ENCODE measurements at regions not wholly inside any gene's neighbourhood (a gene's known extent, or its start where the extent isn't known, plus 50 kb on each side); places are given as distances from the start of the nearest gene placed in this dataset.

GRCh38 chr3:186465508-186465907 is 78.7 kb downstream of the CRYGS start:
- TF ChIP-seq CTCF (IDR thresholded peaks at IDR 0.05; ENCODE audit: borderline replicate concordance, insufficient read depth, low read depth, low read length) = no peak
- H3K4me3 ChIP-seq (ENCODE audit: low read depth, low read length) = no peak overlapping the region

- 0 out of 2 replicates have a peak, but pooled peaks have one; percentile 47 for TF ChIP-seq CTCF (IDR thresholded peaks at IDR 0.05; ENCODE audit: borderline replicate concordance, insufficient read depth, low read depth, low read length)
- no peak overlapping the region for H3K4me3 ChIP-seq (ENCODE audit: low read depth, low read length)
Observed at GRCh38 chr3:186464424-186465093, 79.6 kb downstream of the CRYGS start.

- TF ChIP-seq CTCF (IDR thresholded peaks at IDR 0.05; ENCODE audit: borderline replicate concordance, insufficient read depth, low read depth, low read length) = no peak
- no peak overlapping the region for H3K4me3 ChIP-seq (ENCODE audit: low read depth, low read length)
Observed at GRCh38 chr3:186461141-186461540, 83.0 kb downstream of the CRYGS start.

- no peak overlapping the region for H3K4me3 ChIP-seq (ENCODE audit: low read depth, low read length)
- TF ChIP-seq CTCF (IDR thresholded peaks at IDR 0.05; ENCODE audit: borderline replicate concordance, insufficient read depth, low read depth, low read length) = no peak
Observed at GRCh38 chr3:186459108-186459467, 85.1 kb downstream of the CRYGS start.

- H3K4me3 ChIP-seq (ENCODE audit: low read depth, low read length) = no peak overlapping the region
- TF ChIP-seq CTCF (IDR thresholded peaks at IDR 0.05; ENCODE audit: borderline replicate concordance, insufficient read depth, low read depth, low read length) = no peak
Observed at GRCh38 chr3:186458306-186459107, 85.7 kb downstream of the CRYGS start.

GRCh38 chr3:186457236-186457635 is 86.9 kb downstream of the CRYGS start:
- no peak for TF ChIP-seq CTCF (IDR thresholded peaks at IDR 0.05; ENCODE audit: borderline replicate concordance, insufficient read depth, low read depth, low read length)
- no peak overlapping the region for H3K4me3 ChIP-seq (ENCODE audit: low read depth, low read length)

- no peak for TF ChIP-seq CTCF (IDR thresholded peaks at IDR 0.05; ENCODE audit: borderline replicate concordance, insufficient read depth, low read depth, low read length)
Observed at GRCh38 chr3:186456731-186457191, 87.4 kb downstream of the CRYGS start.

More at GRCh38 chr3:186456731-186457191, 87.4 kb downstream of the CRYGS start:
- H3K4me3 ChIP-seq (ENCODE audit: low read depth, low read length) = no peak overlapping the region
